ENCODE measurements at regions not wholly inside any gene's neighbourhood (a gene's known extent, or its start where the extent isn't known, plus 50 kb on each side); places are given as distances from the start of the nearest gene placed in this dataset.

DNA sequence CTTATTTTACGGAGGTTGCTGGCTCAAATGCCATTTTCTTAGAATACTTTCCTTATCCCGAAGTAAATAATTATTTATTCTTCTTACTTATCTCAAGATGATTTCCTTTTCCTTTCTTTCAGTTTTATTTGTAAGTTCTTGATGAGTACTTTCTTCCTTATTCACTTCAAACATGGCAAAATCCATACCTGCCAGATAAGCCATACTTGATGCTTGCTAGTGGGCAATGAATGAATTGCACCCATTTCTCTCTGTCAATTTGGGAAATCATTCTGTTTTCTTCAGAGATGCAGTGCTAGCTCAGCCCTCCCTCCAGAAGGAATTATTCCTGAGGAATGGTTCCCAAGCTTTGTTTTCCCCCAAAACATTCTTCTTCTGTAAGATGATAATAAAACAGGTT lies 598.3 kb downstream of the SPRY1 start:
- TF ChIP-seq, protein P1, sequence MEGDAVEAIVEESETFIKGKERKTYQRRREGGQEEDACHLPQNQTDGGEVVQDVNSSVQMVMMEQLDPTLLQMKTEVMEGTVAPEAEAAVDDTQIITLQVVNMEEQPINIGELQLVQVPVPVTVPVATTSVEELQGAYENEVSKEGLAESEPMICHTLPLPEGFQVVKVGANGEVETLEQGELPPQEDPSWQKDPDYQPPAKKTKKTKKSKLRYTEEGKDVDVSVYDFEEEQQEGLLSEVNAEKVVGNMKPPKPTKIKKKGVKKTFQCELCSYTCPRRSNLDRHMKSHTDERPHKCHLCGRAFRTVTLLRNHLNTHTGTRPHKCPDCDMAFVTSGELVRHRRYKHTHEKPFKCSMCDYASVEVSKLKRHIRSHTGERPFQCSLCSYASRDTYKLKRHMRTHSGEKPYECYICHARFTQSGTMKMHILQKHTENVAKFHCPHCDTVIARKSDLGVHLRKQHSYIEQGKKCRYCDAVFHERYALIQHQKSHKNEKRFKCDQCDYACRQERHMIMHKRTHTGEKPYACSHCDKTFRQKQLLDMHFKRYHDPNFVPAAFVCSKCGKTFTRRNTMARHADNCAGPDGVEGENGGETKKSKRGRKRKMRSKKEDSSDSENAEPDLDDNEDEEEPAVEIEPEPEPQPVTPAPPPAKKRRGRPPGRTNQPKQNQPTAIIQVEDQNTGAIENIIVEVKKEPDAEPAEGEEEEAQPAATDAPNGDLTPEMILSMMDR (IDR thresholded peaks at IDR 0.05): no peak
- no peak for TF ChIP-seq POLR2AphosphoS5 (IDR thresholded peaks at IDR 0.05)

Measured in sigmoid colon (tissue), 4 donors.